ENCODE measurements at regions not wholly inside any gene's neighbourhood (a gene's known extent, or its start where the extent isn't known, plus 50 kb on each side); places are given as distances from the start of the nearest gene placed in this dataset.
"Not testable (repeated sequence)": the region's sequence is repeated elsewhere in the genome, so short reads cannot be mapped to it uniquely, and the experiment has no call there.

DNA sequence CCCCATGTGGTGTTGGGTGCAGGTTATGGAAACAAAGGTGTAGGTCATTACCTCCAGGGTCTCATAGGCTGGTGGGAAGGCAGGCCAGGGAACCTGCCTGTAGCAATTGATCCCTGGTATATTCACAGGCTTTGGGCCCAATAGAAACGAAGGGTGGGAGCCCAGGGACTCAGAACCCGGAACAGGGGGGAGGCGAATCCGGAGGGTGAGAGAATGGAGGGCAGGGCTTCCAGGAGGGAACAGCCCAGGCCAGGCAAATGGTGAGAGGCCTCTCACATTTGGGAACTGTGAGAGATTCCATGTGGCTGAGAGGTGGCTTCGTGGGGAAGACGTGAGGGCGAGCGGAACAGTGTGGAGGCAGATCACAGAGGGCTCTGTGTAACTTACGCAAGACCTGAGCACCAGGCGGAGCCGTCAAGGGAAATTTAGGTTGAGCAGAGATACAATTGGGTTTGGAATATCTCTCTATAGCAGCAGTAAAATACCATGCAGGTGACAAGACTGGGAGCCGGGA, 267.1 kb downstream of the ERMARD start:
- Histone ChIP-seq H3K27me3 (peaks cover 14% of the 10 kb centered on the region), H3K36me3 (no peaks in the 10 kb centered on the region), H3K4me3 (no peak overlapping the region), H3K9me3 (no peaks in the 10 kb centered on the region)
- no peak for DNase-seq

GRCh38 chr6:170017603-170018320, 266.3 kb downstream of the ERMARD start:
- H3K36me3 ChIP-seq: no peaks in the 10 kb centered on the region
- H3K27me3 ChIP-seq: peaks cover 14% of the 10 kb centered on the region
- H3K4me3 ChIP-seq: no peak overlapping the region
- DNase-seq: no peak
- H3K9me3 ChIP-seq: no peaks in the 10 kb centered on the region

DNA sequence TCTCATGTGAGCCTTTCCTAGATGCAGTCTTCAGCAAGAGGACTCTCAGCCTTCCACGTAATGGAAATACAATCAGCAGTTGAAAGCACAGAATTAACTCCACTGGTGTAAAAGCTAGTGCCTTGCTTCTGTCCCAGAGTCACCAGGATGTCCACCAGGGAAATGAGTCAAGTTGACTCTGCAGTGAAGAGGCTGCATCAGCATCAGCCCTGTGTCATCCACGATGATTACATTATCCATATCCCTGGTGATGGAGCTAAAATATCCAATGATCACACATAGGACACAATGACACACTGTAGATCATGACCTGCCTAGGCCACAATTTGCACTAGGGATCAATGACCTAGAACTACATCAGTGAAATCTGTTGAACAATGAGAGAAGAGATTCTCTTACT, 262.4 kb downstream of the ERMARD start:
- no peak overlapping the region for H3K4me3 ChIP-seq
- peaks cover 14% of the 10 kb centered on the region for H3K27me3 ChIP-seq
- no peaks in the 10 kb centered on the region for H3K36me3 ChIP-seq
- no peaks in the 10 kb centered on the region for H3K9me3 ChIP-seq
- no peak for DNase-seq

- no peaks in the 10 kb centered on the region for H3K9me3 ChIP-seq
- no peaks in the 10 kb centered on the region for H3K36me3 ChIP-seq
- DNase-seq: no peak
- no peak overlapping the region for H3K4me3 ChIP-seq
- H3K27me3 ChIP-seq: peaks cover 14% of the 10 kb centered on the region
Measured at GRCh38 chr6:170012037-170012330, 260.6 kb downstream of the ERMARD start.

DNA sequence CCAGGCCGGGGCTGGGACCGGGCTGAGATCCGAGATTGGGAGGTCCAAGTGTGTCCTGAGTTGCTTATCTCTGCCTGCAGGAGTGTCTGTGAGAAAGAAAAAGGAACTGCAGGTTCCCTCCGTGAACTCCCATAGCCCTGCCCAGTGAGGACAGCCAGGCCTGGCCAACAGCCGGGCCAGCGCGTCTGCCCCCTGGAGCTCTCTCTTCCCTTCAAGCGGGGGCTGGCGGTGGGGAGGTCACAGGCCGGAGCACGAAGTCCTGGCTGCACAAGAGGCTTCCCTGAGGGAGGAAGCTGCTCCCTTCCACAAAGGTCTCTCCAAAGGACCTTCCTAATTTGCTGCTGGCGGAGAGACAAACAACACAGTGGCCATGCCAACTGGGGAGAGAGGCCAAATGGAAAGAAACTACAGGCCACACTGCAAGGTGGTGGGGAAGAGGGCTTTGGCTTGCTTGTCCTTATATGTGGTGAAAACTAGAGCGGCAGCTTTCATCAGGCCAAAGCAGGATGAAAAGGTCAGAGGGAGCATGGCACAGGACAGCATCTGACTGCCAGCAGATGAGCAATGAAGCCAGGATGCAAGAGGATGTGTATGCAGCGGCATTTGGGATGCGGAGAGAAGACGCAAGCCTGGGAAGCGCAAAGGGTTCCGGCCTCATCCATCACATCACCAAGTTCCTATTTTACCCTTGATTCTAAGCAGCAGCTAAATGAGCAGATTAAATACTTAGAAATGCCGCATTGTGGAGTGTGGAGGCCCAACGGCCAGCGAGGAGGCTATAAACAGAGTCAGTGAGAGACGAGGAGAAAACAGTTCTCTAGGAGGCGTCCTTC, 260.0 kb downstream of the ERMARD start:
- peak; percentile 24 for DNase-seq
- no peaks in the 10 kb centered on the region for H3K9me3 ChIP-seq
- H3K27me3 ChIP-seq: peaks cover 13% of the 10 kb centered on the region
- H3K36me3 ChIP-seq: no peaks in the 10 kb centered on the region
- no peak overlapping the region for H3K4me3 ChIP-seq

GRCh38 chr6:170010665-170011203, 259.3 kb downstream of the ERMARD start:
- H3K4me3 ChIP-seq: no peak overlapping the region
- peaks cover 8% of the 10 kb centered on the region for H3K27me3 ChIP-seq
- H3K36me3 ChIP-seq: no peaks in the 10 kb centered on the region
- DNase-seq: no peak
- H3K9me3 ChIP-seq: no peaks in the 10 kb centered on the region

DNA sequence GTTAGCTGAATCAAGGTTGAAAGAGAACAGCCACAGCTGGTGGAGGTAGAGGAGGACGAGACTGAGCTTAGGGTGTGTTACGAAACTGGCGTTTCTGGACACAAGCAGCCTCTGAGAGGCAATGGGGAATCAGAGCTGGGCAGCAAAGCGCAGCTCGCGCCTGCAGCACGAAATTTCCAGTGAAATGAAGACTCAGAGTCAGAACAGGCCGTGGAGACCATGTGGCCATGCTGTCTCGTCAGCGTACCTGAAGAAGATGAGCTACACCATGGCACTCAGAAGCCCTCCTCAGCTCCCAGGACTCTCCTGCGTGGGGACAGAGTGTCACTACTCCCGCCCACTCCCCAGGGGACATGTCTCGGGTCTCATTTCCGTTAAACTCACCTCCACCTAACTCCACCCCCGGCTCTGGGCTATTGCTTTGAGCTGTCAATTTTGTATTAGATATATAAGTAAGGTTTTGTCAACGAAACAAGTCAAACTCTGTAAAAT, 256.9 kb downstream of the ERMARD start:
- DNase-seq: no peak
- peaks cover 4% of the 10 kb centered on the region; the same call in 1 of the 2 replicates for H3K9me3 ChIP-seq
- H3K36me3 ChIP-seq: no peaks in the 10 kb centered on the region
- H3K4me3 ChIP-seq: no peak overlapping the region
- H3K27me3 ChIP-seq: no peaks in the 10 kb centered on the region

- peaks cover 4% of the 10 kb centered on the region; the same call in 1 of the 2 replicates for H3K9me3 ChIP-seq
- H3K4me3 ChIP-seq: no peak overlapping the region
- no peaks in the 10 kb centered on the region for H3K36me3 ChIP-seq
- no peaks in the 10 kb centered on the region for H3K27me3 ChIP-seq
- DNase-seq: no peak
Measured at GRCh38 chr6:170007468-170008293, 256.3 kb downstream of the ERMARD start.

DNA sequence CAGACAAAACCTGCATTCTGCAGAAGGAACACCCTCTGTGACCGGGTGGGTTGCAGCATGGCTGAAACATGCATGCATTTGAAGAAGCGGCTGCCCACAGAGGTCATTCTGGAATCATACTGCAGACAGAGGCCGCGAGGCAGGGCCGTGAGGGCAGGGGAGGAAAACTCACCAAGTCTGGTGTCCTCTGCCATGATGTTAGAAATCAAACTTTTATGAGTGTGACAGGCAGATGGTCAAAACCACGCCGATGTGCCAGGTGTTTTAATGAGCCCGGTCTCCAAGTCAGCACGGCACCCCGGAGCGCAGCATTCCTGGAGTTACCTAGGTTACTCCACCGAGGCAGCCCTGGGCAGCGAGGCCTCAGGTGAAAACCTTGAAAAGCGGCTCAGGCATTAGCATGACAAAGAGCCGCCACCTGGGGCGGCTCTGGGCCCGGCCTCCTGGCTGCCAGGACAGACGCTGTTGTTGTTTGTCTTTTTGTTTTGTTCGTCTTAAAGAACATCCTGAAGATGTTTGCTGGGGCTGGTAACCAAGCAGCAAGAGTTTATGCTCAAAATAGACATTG, 255.6 kb downstream of the ERMARD start:
- no peak for DNase-seq
- Histone ChIP-seq H3K36me3 (no peaks in the 10 kb centered on the region), H3K9me3 (peaks cover 4% of the 10 kb centered on the region; the same call in 1 of the 2 replicates), H3K27me3 (no peaks in the 10 kb centered on the region), H3K4me3 (no peak overlapping the region)

DNA sequence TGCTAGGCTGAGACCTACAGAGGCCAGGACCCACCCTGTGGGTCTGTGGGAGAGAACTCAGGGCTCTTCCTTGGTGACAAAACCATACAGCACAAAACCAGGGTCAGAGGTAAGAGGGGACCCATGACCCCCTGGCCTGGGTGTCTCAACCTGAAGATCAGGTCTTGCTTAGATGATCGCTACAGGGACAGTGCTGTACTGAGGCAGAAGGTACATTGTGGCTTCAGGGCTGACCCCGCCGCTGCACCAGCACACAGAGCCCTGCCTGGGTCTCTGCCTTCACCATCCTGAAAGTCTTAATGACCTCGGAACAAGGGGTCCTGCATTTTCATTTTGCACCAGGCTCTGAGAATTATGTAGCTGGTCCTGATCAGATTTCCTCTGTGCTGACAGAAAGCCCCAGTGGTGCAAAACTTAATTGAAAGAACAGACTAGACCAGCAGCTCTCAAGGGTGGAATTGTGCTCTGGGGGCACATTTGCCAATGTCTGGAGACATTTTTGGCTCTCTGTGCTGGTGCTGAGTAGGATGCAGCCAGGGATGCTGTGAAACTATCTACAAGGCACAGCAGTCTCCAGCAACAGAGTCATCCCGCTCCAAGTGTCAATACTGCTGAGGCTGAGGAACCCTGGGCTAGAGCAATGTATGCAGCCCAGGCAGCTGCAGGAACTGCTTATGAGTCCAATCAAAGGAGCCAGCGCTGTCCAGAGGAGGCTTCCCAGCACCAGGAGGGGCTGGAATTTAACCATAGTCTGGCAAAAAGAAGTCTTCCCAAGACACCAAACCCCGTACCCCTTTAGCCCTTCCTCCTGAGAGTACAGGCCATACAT, 254.9 kb downstream of the ERMARD start:
- DNase-seq: no peak
- Histone ChIP-seq H3K9me3 (peaks cover 4% of the 10 kb centered on the region; the same call in 1 of the 2 replicates), H3K4me3 (no peak overlapping the region), H3K36me3 (no peaks in the 10 kb centered on the region), H3K27me3 (no peaks in the 10 kb centered on the region)

DNA sequence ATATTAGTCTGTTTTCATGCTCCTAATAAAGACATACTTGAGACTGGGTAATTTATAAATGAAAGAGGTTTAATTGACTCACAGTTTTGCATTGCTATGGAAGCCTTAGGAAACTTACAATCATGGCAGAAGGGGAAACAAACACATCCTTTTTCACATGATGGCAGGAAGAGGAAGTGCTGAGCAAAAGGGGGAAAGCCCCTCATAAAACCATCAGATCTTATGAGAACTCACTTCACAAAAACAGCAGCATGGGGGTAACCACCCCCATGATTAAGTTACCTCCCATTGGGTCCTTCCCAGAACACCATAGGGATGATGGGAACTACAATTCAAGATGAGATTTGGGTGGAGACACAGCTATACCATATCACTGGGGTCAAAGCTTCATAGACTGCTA, 254.2 kb downstream of the ERMARD start:
- Histone ChIP-seq H3K9me3 (peaks cover 4% of the 10 kb centered on the region; the same call in 1 of the 2 replicates), H3K27me3 (no peaks in the 10 kb centered on the region), H3K4me3 (no peak overlapping the region), H3K36me3 (no peaks in the 10 kb centered on the region)
- no peak for DNase-seq

DNA sequence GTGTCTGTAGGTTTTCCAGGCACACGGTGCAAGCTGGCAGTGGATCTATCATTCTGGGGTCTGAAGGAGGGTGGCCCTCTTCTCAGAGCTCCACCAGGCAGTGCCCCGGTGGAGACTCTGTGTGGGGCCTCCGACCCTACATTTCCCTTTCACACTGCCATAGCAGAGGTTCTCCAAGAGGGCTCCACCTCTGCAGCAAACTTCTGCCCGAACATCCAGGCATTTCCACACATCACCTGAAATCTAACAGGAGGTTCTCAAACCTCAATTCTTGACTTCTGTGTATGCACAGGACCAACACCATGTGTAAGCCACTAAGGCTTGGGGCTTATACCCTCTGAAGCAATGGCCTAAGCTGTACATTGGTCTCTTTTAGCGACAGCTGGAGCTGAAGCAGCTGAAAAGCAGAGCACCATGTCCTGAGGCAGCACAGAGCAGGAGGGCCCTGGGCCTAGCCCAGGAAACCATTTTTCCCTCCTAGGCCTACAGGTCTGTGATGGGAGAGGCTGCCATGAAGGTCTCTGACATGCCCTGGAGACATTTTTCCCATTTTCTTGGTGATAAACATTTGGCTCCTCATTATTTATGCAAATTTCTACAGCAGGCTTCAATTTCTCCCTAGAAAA, 253.3 kb downstream of the ERMARD start:
- Histone ChIP-seq H3K36me3 (no peaks in the 10 kb centered on the region), H3K9me3 (peaks cover 4% of the 10 kb centered on the region; the same call in 1 of the 2 replicates), H3K27me3 (no peaks in the 10 kb centered on the region), H3K4me3 (no peak overlapping the region)
- DNase-seq: no peak

GRCh38 chr6:170003451-170004160, 252.2 kb downstream of the ERMARD start:
- no peak overlapping the region for H3K4me3 ChIP-seq
- no peaks in the 10 kb centered on the region for H3K27me3 ChIP-seq
- no peaks in the 10 kb centered on the region for H3K36me3 ChIP-seq
- peaks cover 4% of the 10 kb centered on the region; the same call in 1 of the 2 replicates for H3K9me3 ChIP-seq
- no peak for DNase-seq

DNA sequence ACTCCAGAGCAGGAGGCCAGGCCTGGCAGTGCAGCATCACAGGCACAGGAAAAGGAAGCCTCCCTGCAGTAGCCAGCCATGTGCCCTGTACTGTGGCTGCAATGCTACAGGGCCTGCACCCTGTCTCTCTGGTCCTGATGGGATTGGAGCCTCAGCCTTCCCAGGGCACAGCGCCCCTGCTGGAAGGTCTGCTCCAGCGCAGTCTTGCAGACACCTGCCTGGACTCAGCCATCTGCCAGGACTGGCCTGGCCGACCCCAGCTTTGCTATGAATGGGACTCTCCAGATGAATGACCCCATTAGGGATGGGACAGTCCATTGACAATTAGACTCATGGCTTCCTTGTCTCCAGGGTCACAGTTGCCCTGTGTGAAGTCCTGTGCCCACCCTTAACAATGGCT, 251.6 kb downstream of the ERMARD start:
- no peak for DNase-seq
- Histone ChIP-seq H3K4me3 (no peak overlapping the region), H3K27me3 (no peaks in the 10 kb centered on the region), H3K36me3 (no peaks in the 10 kb centered on the region), H3K9me3 (peaks cover 4% of the 10 kb centered on the region; the same call in 1 of the 2 replicates)

DNA sequence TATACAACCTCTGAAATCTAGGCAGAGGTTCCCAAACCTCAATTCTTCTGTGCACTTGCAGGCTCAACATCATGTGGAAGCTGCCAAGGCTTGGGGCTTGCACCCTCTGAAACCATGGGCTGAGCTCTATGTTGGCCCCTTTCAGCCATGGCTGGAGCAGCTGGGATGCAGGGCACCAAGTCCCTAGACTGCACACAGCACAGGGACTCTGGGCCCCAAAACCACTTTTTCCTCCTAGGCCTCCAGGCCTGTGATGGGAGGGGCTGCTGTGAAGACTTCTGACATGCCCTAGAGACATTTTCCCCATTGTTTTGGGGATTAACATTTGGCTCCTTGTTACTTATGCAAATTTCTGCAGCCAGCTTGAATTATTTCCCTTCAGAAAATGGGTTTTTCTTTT, 250.4 kb downstream of the ERMARD start:
- not testable (repeated sequence) for H3K27me3 ChIP-seq, DNase-seq, H3K4me3 ChIP-seq, H3K9me3 ChIP-seq, H3K36me3 ChIP-seq
